ENCODE measurements at regions not wholly inside any gene's neighbourhood (a gene's known extent, or its start where the extent isn't known, plus 50 kb on each side); places are given as distances from the start of the nearest gene placed in this dataset.

- no peaks in the 10 kb centered on the region for H3K27me3 ChIP-seq (ENCODE audit: control insufficient read depth, insufficient read depth, low read length)
- H3K27ac ChIP-seq (ENCODE audit: low read length), result no peak overlapping the region
- H3K4me1 ChIP-seq (ENCODE audit: control insufficient read depth, insufficient read depth, low read length), result no peaks in the 10 kb centered on the region
- 57% methylated on average over 1 of the region's 1 CpG for WGBS (ENCODE audit: insufficient coverage, low lambda C conversion rate)
- DNase-seq, result no peak
- H3K4me3 ChIP-seq (ENCODE audit: low read length), result no peak overlapping the region
- H3K36me3 ChIP-seq (ENCODE audit: control insufficient read depth, insufficient read depth, low read length), result no peaks in the 10 kb centered on the region
- H3K9me3 ChIP-seq (ENCODE audit: control insufficient read depth, low read depth, low read length), result peaks cover 14% of the 10 kb centered on the region
Measured at GRCh38 chr2:41502752-41503151, 545.1 kb upstream of the PKDCC start.

GRCh38 chr2:41504532-41504931, 543.3 kb upstream of the PKDCC start:
- 77% methylated on average over 2 of the region's 2 CpGs for WGBS (ENCODE audit: insufficient coverage, low lambda C conversion rate)
- H3K9me3 ChIP-seq (ENCODE audit: control insufficient read depth, low read depth, low read length), result peaks cover 10% of the 10 kb centered on the region
- no peaks in the 10 kb centered on the region for H3K27me3 ChIP-seq (ENCODE audit: control insufficient read depth, insufficient read depth, low read length)
- H3K36me3 ChIP-seq (ENCODE audit: control insufficient read depth, insufficient read depth, low read length), result no peaks in the 10 kb centered on the region
- H3K27ac ChIP-seq (ENCODE audit: low read length), result no peak overlapping the region
- H3K4me3 ChIP-seq (ENCODE audit: low read length), result no peak overlapping the region
- H3K4me1 ChIP-seq (ENCODE audit: control insufficient read depth, insufficient read depth, low read length), result no peaks in the 10 kb centered on the region
- no peak for DNase-seq

- no peak overlapping the region for H3K27ac ChIP-seq (ENCODE audit: low read length)
- no peaks in the 10 kb centered on the region for H3K27me3 ChIP-seq (ENCODE audit: control insufficient read depth, insufficient read depth, low read length)
- no peaks in the 10 kb centered on the region for H3K4me1 ChIP-seq (ENCODE audit: control insufficient read depth, insufficient read depth, low read length)
- DNase-seq, result no peak
- WGBS (ENCODE audit: insufficient coverage, low lambda C conversion rate), result no CpG with 5 or more reads among the region's 4 CpGs
- H3K4me3 ChIP-seq (ENCODE audit: low read length), result no peak overlapping the region
- H3K9me3 ChIP-seq (ENCODE audit: control insufficient read depth, low read depth, low read length), result no peaks in the 10 kb centered on the region
- H3K36me3 ChIP-seq (ENCODE audit: control insufficient read depth, insufficient read depth, low read length), result no peaks in the 10 kb centered on the region
Measured at GRCh38 chr2:41510108-41510507, 537.7 kb upstream of the PKDCC start.

GRCh38 chr2:41521211-41521610, 526.6 kb upstream of the PKDCC start:
- Histone ChIP-seq H3K27me3 (ENCODE audit: control insufficient read depth, insufficient read depth, low read length) (no peaks in the 10 kb centered on the region), H3K9me3 (ENCODE audit: control insufficient read depth, low read depth, low read length) (no peaks in the 10 kb centered on the region), H3K4me3 (ENCODE audit: low read length) (no peak overlapping the region)

GRCh38 chr2:41527525-41528323, 520.1 kb upstream of the PKDCC start:
- DNase-seq, result no peak
- Histone ChIP-seq H3K27me3 (ENCODE audit: control insufficient read depth, insufficient read depth, low read length) (no peaks in the 10 kb centered on the region), H3K4me3 (ENCODE audit: low read length) (no peak overlapping the region), H3K9me3 (ENCODE audit: control insufficient read depth, low read depth, low read length) (no peaks in the 10 kb centered on the region), H3K36me3 (ENCODE audit: control insufficient read depth, insufficient read depth, low read length) (no peaks in the 10 kb centered on the region), H3K4me1 (ENCODE audit: control insufficient read depth, insufficient read depth, low read length) (no peaks in the 10 kb centered on the region), H3K27ac (ENCODE audit: low read length) (no peak overlapping the region)
- 98% methylated on average over 4 of the region's 6 CpGs for WGBS (ENCODE audit: insufficient coverage, low lambda C conversion rate)

More at GRCh38 chr2:41521211-41521610, 526.6 kb upstream of the PKDCC start:
- DNase-seq, result no peak
- H3K27ac ChIP-seq (ENCODE audit: low read length), result no peak overlapping the region
- no peaks in the 10 kb centered on the region for H3K4me1 ChIP-seq (ENCODE audit: control insufficient read depth, insufficient read depth, low read length)
- H3K36me3 ChIP-seq (ENCODE audit: control insufficient read depth, insufficient read depth, low read length), result no peaks in the 10 kb centered on the region

- Histone ChIP-seq H3K9me3 (ENCODE audit: control insufficient read depth, low read depth, low read length) (no peaks in the 10 kb centered on the region), H3K27me3 (ENCODE audit: control insufficient read depth, insufficient read depth, low read length) (no peaks in the 10 kb centered on the region), H3K4me3 (ENCODE audit: low read length) (no peak overlapping the region), H3K27ac (ENCODE audit: low read length) (no peak overlapping the region), H3K36me3 (ENCODE audit: control insufficient read depth, insufficient read depth, low read length) (no peaks in the 10 kb centered on the region), H3K4me1 (ENCODE audit: control insufficient read depth, insufficient read depth, low read length) (no peaks in the 10 kb centered on the region)
- no peak for DNase-seq
- no CpG with 5 or more reads among the region's 3 CpGs for WGBS (ENCODE audit: insufficient coverage, low lambda C conversion rate)
Measured at GRCh38 chr2:41535575-41535974, 512.2 kb upstream of the PKDCC start.

- Histone ChIP-seq H3K36me3 (ENCODE audit: control insufficient read depth, insufficient read depth, low read length) (no peaks in the 10 kb centered on the region), H3K4me1 (ENCODE audit: control insufficient read depth, insufficient read depth, low read length) (no peaks in the 10 kb centered on the region), H3K9me3 (ENCODE audit: control insufficient read depth, low read depth, low read length) (no peaks in the 10 kb centered on the region), H3K27ac (ENCODE audit: low read length) (no peak overlapping the region), H3K4me3 (ENCODE audit: low read length) (no peak overlapping the region), H3K27me3 (ENCODE audit: control insufficient read depth, insufficient read depth, low read length) (no peaks in the 10 kb centered on the region)
- 100% methylated on average over 1 of the region's 2 CpGs for WGBS (ENCODE audit: insufficient coverage, low lambda C conversion rate)
- DNase-seq, result no peak
Measured at GRCh38 chr2:41540272-41540998, 507.4 kb upstream of the PKDCC start.

GRCh38 chr2:41543726-41544125, 504.1 kb upstream of the PKDCC start:
- 100% methylated on average over 1 of the region's 2 CpGs for WGBS (ENCODE audit: insufficient coverage, low lambda C conversion rate)
- Histone ChIP-seq H3K4me3 (ENCODE audit: low read length) (no peak overlapping the region), H3K27me3 (ENCODE audit: control insufficient read depth, insufficient read depth, low read length) (no peaks in the 10 kb centered on the region), H3K27ac (ENCODE audit: low read length) (no peak overlapping the region), H3K9me3 (ENCODE audit: control insufficient read depth, low read depth, low read length) (no peaks in the 10 kb centered on the region), H3K36me3 (ENCODE audit: control insufficient read depth, insufficient read depth, low read length) (no peaks in the 10 kb centered on the region), H3K4me1 (ENCODE audit: control insufficient read depth, insufficient read depth, low read length) (no peaks in the 10 kb centered on the region)
- no peak for DNase-seq

GRCh38 chr2:41544709-41545108, 503.1 kb upstream of the PKDCC start:
- Histone ChIP-seq H3K4me1 (ENCODE audit: control insufficient read depth, insufficient read depth, low read length) (no peaks in the 10 kb centered on the region), H3K36me3 (ENCODE audit: control insufficient read depth, insufficient read depth, low read length) (no peaks in the 10 kb centered on the region), H3K9me3 (ENCODE audit: control insufficient read depth, low read depth, low read length) (no peaks in the 10 kb centered on the region), H3K27me3 (ENCODE audit: control insufficient read depth, insufficient read depth, low read length) (no peaks in the 10 kb centered on the region), H3K4me3 (ENCODE audit: low read length) (no peak overlapping the region), H3K27ac (ENCODE audit: low read length) (no peak overlapping the region)
- no peak for DNase-seq
- 89% methylated on average over 3 of the region's 5 CpGs for WGBS (ENCODE audit: insufficient coverage, low lambda C conversion rate)

GRCh38 chr2:41546031-41546430, 501.8 kb upstream of the PKDCC start:
- WGBS (ENCODE audit: insufficient coverage, low lambda C conversion rate), result 100% methylated on average over 1 of the region's 4 CpGs
- DNase-seq, result no peak
- no peaks in the 10 kb centered on the region for H3K36me3 ChIP-seq (ENCODE audit: control insufficient read depth, insufficient read depth, low read length)
- no peaks in the 10 kb centered on the region for H3K9me3 ChIP-seq (ENCODE audit: control insufficient read depth, low read depth, low read length)
- no peaks in the 10 kb centered on the region for H3K4me1 ChIP-seq (ENCODE audit: control insufficient read depth, insufficient read depth, low read length)
- H3K4me3 ChIP-seq (ENCODE audit: low read length), result no peak overlapping the region
- no peaks in the 10 kb centered on the region for H3K27me3 ChIP-seq (ENCODE audit: control insufficient read depth, insufficient read depth, low read length)
- H3K27ac ChIP-seq (ENCODE audit: low read length), result no peak overlapping the region
